SK-N-SH (cell line): ENCODE measurements at regions not wholly inside any gene's neighbourhood (a gene's known extent, or its start where the extent isn't known, plus 50 kb on each side); places are given as distances from the start of the nearest gene placed in this dataset.

Experiments
- CTCF ChIA-PET: fragments of 300-600, 350-600 bp; formaldehyde crosslinking; extraction: SDS; loops from one replicate; lab custom pipeline; 2021; lab: Yijun Ruan, JAX
- POLR2A ChIA-PET: fragments of 350-600 bp; sonication (Branson Sonifier 250); formaldehyde crosslinking; extraction: SDS; loops from one replicate; lab custom pipeline; 2020; ENCODE audit warnings: antibody characterized with exemption, inconsistent platforms; lab: Yijun Ruan, JAX
- DNase-seq: peaks from one replicate; pipeline ENCODE4 v3.0.0; 2012
- H2AFZ ChIP-seq: fragments of 200-600 bp; sonication (generic); 2 replicates; pipeline ENCODE4 v1.8.1; 2016; ENCODE audit warnings: antibody characterized with exemption, mild to moderate bottlenecking, low read depth
- H3F3A ChIP-seq: fragments of 200-600 bp; sonication (generic); replicated peaks from 2 replicates; pipeline ENCODE3; 2016; ENCODE audit warnings: antibody characterized with exemption, mild to moderate bottlenecking; ENCODE audit not compliant: insufficient read depth
- H3K27ac ChIP-seq, 2 experiments: fragments of 200-500 bp in 1 of 2; fragments of 200-600 bp in 1 of 2; sonication (Bioruptor generic) in 1 of 2; sonication (generic), shearing (Covaris generic) in 1 of 2; 2 replicates each; pipeline versions ENCODE4 v1.5.1 to v1.6.1; 2014 to 2016; ENCODE audit warnings: low read depth in 2 of 2, inconsistent platforms in 1 of 2, low read length in 1 of 2, mild to moderate bottlenecking in 1 of 2, mixed read lengths in 1 of 2
- H3K27me3 ChIP-seq: fragments of 200-600 bp; sonication (generic), shearing (Covaris generic); 2 replicates; pipeline ENCODE4 v1.6.1; 2016; ENCODE audit warnings: mixed run types; ENCODE audit not compliant: insufficient read depth
- H3K36me3 ChIP-seq, 2 experiments: fragments of 200-500 bp in 1 of 2; fragments of 200-600 bp in 1 of 2; sonication (Bioruptor generic) in 1 of 2; sonication (generic) in 1 of 2; replicated peaks in 1 of 2; 2 replicates each; pipeline versions ENCODE3 to v1.5.1; 2014 to 2016; ENCODE audit warnings: low read length in 1 of 2, mild to moderate bottlenecking in 1 of 2; ENCODE audit not compliant: insufficient read depth in 2 of 2, control insufficient read depth in 1 of 2
- H3K4me1 ChIP-seq, 2 experiments: fragments of 200-500 bp in 1 of 2; fragments of 200-600 bp in 1 of 2; sonication (Bioruptor generic) in 1 of 2; sonication (generic), shearing (Covaris generic) in 1 of 2; 2 replicates each; pipeline versions ENCODE4 v1.5.1 to v1.6.1; 2014 to 2016; ENCODE audit warnings: low read depth in 1 of 2, low read length in 1 of 2, mixed run types in 1 of 2; ENCODE audit not compliant: insufficient read depth in 2 of 2, control insufficient read depth in 1 of 2
- H3K4me2 ChIP-seq: fragments of 200-600 bp; sonication (generic), shearing (Covaris generic); 2 replicates; pipeline ENCODE4 v1.6.1; 2017; ENCODE audit warnings: mixed run types
- H3K4me3 ChIP-seq, 2 experiments: fragments of 200-500 bp in 1 of 2; fragments of 200-600 bp in 1 of 2; sonication (Bioruptor generic) in 1 of 2; sonication (generic), shearing (Covaris generic) in 1 of 2; 2 replicates each; pipeline versions ENCODE4 v1.5.1 to v1.8.1; 2014 to 2016; ENCODE audit warnings: low read depth in 2 of 2, inconsistent platforms in 1 of 2, low read length in 1 of 2, mild to moderate bottlenecking in 1 of 2, mixed read lengths in 1 of 2, moderate library complexity in 1 of 2
- H3K79me2 ChIP-seq: fragments of 200-600 bp; sonication (generic); 2 replicates; pipeline ENCODE4 v1.8.1; 2017; ENCODE audit warnings: mild to moderate bottlenecking; ENCODE audit not compliant: insufficient read depth
- H3K9ac ChIP-seq: fragments of 200-600 bp; sonication (generic); 2 replicates; pipeline ENCODE4 v1.6.1; 2017; ENCODE audit warnings: mixed run types
- H3K9me2 ChIP-seq: fragments of 200-600 bp; sonication (generic); 2 replicates; pipeline ENCODE4 v1.6.1; 2017; ENCODE audit warnings: mixed run types
- H3K9me3 ChIP-seq: fragments of 200-600 bp; sonication (generic); 2 replicates; pipeline ENCODE4 v1.6.1; 2017; ENCODE audit warnings: mixed run types, mild to moderate bottlenecking, moderate library complexity
- H4K20me1 ChIP-seq: fragments of 200-600 bp; sonication (generic); 2 replicates; pipeline ENCODE4 v1.6.1; 2017; ENCODE audit warnings: mild to moderate bottlenecking, mixed run types; ENCODE audit not compliant: insufficient read depth
- CHD2 ChIP-seq: fragments of 150-350 bp; IDR thresholded peaks from 2 replicates; pipeline ENCODE4 v1.6.1; 2018; ENCODE audit warnings: low read length; ENCODE audit not compliant: partially characterized antibody
- EP300 ChIP-seq, 2 experiments: IDR thresholded peaks; 2 replicates each; pipeline versions ENCODE4 v1.4.0 to v1.6.1; 2012; ENCODE audit warnings: borderline replicate concordance in 1 of 2, low read depth in 1 of 2, low read length in 1 of 2
- EZH2phosphoT487 ChIP-seq: fragments of 200-600 bp; sonication (generic); IDR thresholded peaks from 2 replicates; pipeline ENCODE4 v1.6.1; 2017; ENCODE audit warnings: low read depth, mixed run types, mild to moderate bottlenecking, antibody characterized with exemption, moderate library complexity, borderline replicate concordance
- FOSL2 ChIP-seq: IDR thresholded peaks from 2 replicates; pipeline ENCODE4 v1.4.0; 2012; ENCODE audit warnings: low read depth, mild to moderate bottlenecking, moderate library complexity, borderline replicate concordance
- FOXM1 ChIP-seq: IDR thresholded peaks from 2 replicates; pipeline ENCODE4 v1.4.0; 2012; ENCODE audit warnings: low read depth, mild to moderate bottlenecking
- GABPA ChIP-seq: IDR thresholded peaks from 2 replicates; pipeline ENCODE4 v1.4.0; 2012; ENCODE audit warnings: low read depth, mild to moderate bottlenecking
- MEF2A ChIP-seq: IDR thresholded peaks from 2 replicates; pipeline ENCODE4 v1.4.0; 2012; ENCODE audit warnings: low read depth, borderline replicate concordance
- NRF1 ChIP-seq: IDR thresholded peaks from 2 replicates; pipeline ENCODE4 v1.6.1; 2012; ENCODE audit warnings: low read depth, mild to moderate bottlenecking, low read length
- POLR2AphosphoS5 ChIP-seq: IDR thresholded peaks from 2 replicates; pipeline ENCODE4 v1.6.1; 2012; ENCODE audit warnings: low read depth, low read length
- RCOR1 ChIP-seq: fragments of 150-350 bp; IDR thresholded peaks from 2 replicates; pipeline ENCODE4 v1.6.1; 2017; ENCODE audit warnings: antibody characterized with exemption, low read length
- TEAD4 ChIP-seq: IDR thresholded peaks from 2 replicates; pipeline ENCODE4 v1.4.0; 2012; ENCODE audit warnings: mild to moderate bottlenecking, borderline replicate concordance; ENCODE audit not compliant: insufficient read depth
- YY1 ChIP-seq: IDR thresholded peaks from 2 replicates; pipeline ENCODE4 v1.4.0; 2012; ENCODE audit warnings: low read depth, mild to moderate bottlenecking
- WGBS: methylation state at CpG from one replicate; pipeline ENCODE4 v1.1.6; 2017; ENCODE audit warnings: low lambda C conversion rate; 5-methylcytosine and 5-hydroxymethylcytosine counted together
- TF ChIP-seq, protein P1 (sequence below): IDR thresholded peaks from 2 replicates; pipeline ENCODE4 v1.4.0; 2012; ENCODE audit warnings: low read depth
- TF ChIP-seq, protein P2 (sequence below): IDR thresholded peaks from 2 replicates; pipeline ENCODE4 v1.6.1; 2012; ENCODE audit warnings: mild to moderate bottlenecking, low read depth, low read length, moderate library complexity
- TF ChIP-seq, protein P3 (sequence below): fragments of 150-350 bp; IDR thresholded peaks from 2 replicates; pipeline ENCODE4 v1.6.1; 2016; ENCODE audit warnings: mild to moderate bottlenecking, low read depth, low read length
- TF ChIP-seq, protein P4 (sequence below): IDR thresholded peaks from 2 replicates; pipeline ENCODE4; 2012

DNA sequence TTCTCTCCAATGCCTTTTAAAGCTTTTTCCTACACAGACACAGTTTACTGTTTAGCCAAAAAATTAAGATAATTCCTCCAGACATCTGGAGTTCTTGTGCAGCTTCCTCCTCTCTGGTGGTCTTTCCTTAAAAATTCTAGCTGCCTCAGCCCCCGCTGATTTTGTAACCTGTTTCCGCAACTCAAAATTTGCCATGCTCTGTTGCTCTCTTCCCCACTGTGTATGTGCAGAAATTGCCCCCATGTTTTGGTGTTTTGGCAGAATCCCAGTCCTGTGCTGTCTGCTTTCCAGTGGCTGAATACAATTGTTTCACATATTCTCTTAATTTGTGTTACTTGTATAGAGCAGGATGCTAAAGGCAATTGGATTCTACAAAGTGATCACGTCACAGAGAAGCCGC, 151.7 kb upstream of the PRSS1 start (continued):
- TF ChIP-seq, protein P1, sequence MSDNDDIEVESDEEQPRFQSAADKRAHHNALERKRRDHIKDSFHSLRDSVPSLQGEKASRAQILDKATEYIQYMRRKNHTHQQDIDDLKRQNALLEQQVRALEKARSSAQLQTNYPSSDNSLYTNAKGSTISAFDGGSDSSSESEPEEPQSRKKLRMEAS = no peak
- TF ChIP-seq, protein P2, sequence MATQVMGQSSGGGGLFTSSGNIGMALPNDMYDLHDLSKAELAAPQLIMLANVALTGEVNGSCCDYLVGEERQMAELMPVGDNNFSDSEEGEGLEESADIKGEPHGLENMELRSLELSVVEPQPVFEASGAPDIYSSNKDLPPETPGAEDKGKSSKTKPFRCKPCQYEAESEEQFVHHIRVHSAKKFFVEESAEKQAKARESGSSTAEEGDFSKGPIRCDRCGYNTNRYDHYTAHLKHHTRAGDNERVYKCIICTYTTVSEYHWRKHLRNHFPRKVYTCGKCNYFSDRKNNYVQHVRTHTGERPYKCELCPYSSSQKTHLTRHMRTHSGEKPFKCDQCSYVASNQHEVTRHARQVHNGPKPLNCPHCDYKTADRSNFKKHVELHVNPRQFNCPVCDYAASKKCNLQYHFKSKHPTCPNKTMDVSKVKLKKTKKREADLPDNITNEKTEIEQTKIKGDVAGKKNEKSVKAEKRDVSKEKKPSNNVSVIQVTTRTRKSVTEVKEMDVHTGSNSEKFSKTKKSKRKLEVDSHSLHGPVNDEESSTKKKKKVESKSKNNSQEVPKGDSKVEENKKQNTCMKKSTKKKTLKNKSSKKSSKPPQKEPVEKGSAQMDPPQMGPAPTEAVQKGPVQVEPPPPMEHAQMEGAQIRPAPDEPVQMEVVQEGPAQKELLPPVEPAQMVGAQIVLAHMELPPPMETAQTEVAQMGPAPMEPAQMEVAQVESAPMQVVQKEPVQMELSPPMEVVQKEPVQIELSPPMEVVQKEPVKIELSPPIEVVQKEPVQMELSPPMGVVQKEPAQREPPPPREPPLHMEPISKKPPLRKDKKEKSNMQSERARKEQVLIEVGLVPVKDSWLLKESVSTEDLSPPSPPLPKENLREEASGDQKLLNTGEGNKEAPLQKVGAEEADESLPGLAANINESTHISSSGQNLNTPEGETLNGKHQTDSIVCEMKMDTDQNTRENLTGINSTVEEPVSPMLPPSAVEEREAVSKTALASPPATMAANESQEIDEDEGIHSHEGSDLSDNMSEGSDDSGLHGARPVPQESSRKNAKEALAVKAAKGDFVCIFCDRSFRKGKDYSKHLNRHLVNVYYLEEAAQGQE = no peak
- no peak for TF ChIP-seq MEF2A
- no peak for TF ChIP-seq RCOR1
- no peak for TF ChIP-seq POLR2AphosphoS5
- TF ChIP-seq FOXM1 = no peak
- TF ChIP-seq EP300 (IDR thresholded peaks at IDR 0.05; ENCODE audit: borderline replicate concordance in 1 of 2, low read depth in 1 of 2, low read length in 1 of 2) = no peak

DNA sequence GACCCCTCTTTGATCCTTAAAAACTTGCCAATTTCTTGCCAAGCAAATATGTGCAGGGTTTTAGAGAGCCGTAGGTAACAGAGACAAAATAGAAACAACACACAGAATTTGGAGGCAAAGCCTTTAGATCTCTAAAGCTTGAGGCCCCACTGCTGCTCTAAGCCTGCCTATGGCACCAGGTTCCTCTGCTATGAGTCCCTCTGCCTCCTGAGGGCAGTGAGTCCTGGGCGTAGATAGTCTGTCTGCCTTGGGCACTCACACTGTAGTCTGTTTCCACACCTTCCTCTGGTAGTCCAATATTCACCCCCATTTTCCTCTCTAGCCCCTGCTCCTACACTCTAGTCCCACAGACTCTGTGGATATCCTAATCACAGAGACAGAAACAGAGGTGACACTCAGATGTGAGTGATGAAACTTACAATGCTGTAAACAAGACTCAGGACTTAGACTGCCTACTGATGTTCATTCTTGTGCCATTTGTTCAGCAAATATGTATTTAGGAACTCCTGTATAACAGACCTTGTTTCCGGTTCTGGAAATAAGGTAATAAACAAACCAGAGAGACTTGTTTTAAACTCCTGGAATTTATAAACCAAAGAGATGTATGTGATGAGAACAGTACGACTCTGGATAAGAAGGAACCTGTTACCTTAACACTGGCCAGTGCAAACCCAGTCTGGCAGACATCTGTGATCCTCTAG, 153.3 kb upstream of the PRSS1 start:
- H2AFZ ChIP-seq = no peak overlapping the region
- H3K27ac ChIP-seq = no peak overlapping the region
- ChIA-PET POLR2A (no interaction called here), CTCF (interaction anchor here (1.6 to 6.6 kb wide), 8 partner anchors 8 to 407 kb away, joined by 4 to 68 read pairs (median 13); no protein-coding TSS in a partner anchor)
- no peak overlapping the region for H3K4me2 ChIP-seq
- no peak for DNase-seq
- H3K36me3 ChIP-seq = no peaks in the 10 kb centered on the region
- H4K20me1 ChIP-seq = no peaks in the 10 kb centered on the region
- no peaks in the 10 kb centered on the region for H3F3A ChIP-seq
- H3K27me3 ChIP-seq = peaks cover 12% of the 10 kb centered on the region; the same call in 1 of the 2 replicates
- H3K9me2 ChIP-seq = no peaks in the 10 kb centered on the region
- H3K9me3 ChIP-seq = no peaks in the 10 kb centered on the region
- no peak overlapping the region for H3K9ac ChIP-seq
- no peak overlapping the region for H3K4me3 ChIP-seq
- TF ChIP-seq NRF1 (no peak), YY1 (no peak), EZH2phosphoT487 (no peak), GABPA (no peak), FOSL2 (no peak), CHD2 (no peak), TEAD4 (no peak)
- TF ChIP-seq, protein P3, sequence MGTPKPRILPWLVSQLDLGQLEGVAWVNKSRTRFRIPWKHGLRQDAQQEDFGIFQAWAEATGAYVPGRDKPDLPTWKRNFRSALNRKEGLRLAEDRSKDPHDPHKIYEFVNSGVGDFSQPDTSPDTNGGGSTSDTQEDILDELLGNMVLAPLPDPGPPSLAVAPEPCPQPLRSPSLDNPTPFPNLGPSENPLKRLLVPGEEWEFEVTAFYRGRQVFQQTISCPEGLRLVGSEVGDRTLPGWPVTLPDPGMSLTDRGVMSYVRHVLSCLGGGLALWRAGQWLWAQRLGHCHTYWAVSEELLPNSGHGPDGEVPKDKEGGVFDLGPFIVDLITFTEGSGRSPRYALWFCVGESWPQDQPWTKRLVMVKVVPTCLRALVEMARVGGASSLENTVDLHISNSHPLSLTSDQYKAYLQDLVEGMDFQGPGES = no peak
- TF ChIP-seq, protein P4, sequence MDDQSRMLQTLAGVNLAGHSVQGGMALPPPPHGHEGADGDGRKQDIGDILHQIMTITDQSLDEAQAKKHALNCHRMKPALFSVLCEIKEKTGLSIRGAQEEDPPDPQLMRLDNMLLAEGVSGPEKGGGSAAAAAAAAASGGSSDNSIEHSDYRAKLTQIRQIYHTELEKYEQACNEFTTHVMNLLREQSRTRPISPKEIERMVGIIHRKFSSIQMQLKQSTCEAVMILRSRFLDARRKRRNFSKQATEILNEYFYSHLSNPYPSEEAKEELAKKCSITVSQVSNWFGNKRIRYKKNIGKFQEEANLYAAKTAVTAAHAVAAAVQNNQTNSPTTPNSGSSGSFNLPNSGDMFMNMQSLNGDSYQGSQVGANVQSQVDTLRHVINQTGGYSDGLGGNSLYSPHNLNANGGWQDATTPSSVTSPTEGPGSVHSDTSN = no peak
- H3K4me1 ChIP-seq = peaks cover 0 to 8% of the 10 kb centered on the region in 2 experiments; a peak in 1 of 4 replicates
- 79% methylated on average over 4 of the region's 4 CpGs for WGBS
- H3K79me2 ChIP-seq = no peaks in the 10 kb centered on the region
